Heart right ventricle (tissue), 16 donors: ENCODE measurements at regions not wholly inside any gene's neighbourhood (a gene's known extent, or its start where the extent isn't known, plus 50 kb on each side); places are given as distances from the start of the nearest gene placed in this dataset.
"Not testable (repeated sequence)": the region's sequence is repeated elsewhere in the genome, so short reads cannot be mapped to it uniquely, and the experiment has no call there.

Source experiments
- ATAC-seq, 8 donors: fragments of 200-7000 bp; cut with Tn5 transposase; one replicate each; pipeline ENCODE4 v1.9.1; 2020; ENCODE audit warnings: mild to moderate bottlenecking in 8 of 8, moderate library complexity in 8 of 8, moderate number of reproducible peaks in 1 of 8
- DNase-seq, 2 donors: peaks; one replicate each; pipeline ENCODE4 v3.0.0-alpha.2; 2020
- H3K27ac ChIP-seq, 10 donors: fragments of 200-600 bp; sonication (generic) in 2 of 10; one replicate each; pipeline versions ENCODE4 v1.5.0 to v1.8.0; 2020 to 2022; ENCODE audit warnings: mild to moderate bottlenecking in 3 of 10
- H3K27me3 ChIP-seq, 7 donors: fragments of 200-600 bp; one replicate each; pipeline ENCODE4 v1.8.0; 2021 to 2022; ENCODE audit warnings: mild to moderate bottlenecking in 2 of 7
- H3K36me3 ChIP-seq, 9 donors: fragments of 200-600 bp; sonication (generic) in 1 of 9; one replicate each; pipeline versions ENCODE4 v1.5.0 to v1.8.0; 2020 to 2022; ENCODE audit warnings: mild to moderate bottlenecking in 2 of 9
- H3K4me1 ChIP-seq, 9 donors: fragments of 200-600 bp; sonication (generic) in 1 of 9; one replicate each; pipeline versions ENCODE4 v1.5.0 to v1.8.0; 2020 to 2022; ENCODE audit warnings: mild to moderate bottlenecking in 4 of 9
- H3K4me3 ChIP-seq, 10 donors: fragments of 200-600 bp; sonication (generic) in 2 of 10; one replicate each; pipeline versions ENCODE4 v1.5.0 to v1.8.0; 2020 to 2022; ENCODE audit warnings: mild to moderate bottlenecking in 7 of 10, moderate library complexity in 2 of 10
- H3K9me3 ChIP-seq, 11 donors: fragments of 200-600 bp in 10 of 11; sonication (generic) in 2 of 11; one replicate each; pipeline versions ENCODE4 v1.5.0 to v1.8.0; 2013 to 2022; ENCODE audit warnings: mild to moderate bottlenecking in 2 of 11, control low read depth in 1 of 11, moderate library complexity in 1 of 11
- CTCF ChIP-seq, 9 donors: fragments of 200-600 bp; sonication (generic) in 2 of 9; IDR thresholded peaks; one replicate each; pipeline versions ENCODE4 v1.5.0 to v1.8.0; 2021 to 2022; ENCODE audit warnings: antibody characterized with exemption in 9 of 9, mild to moderate bottlenecking in 5 of 9, moderate library complexity in 1 of 9
- WGBS, 2 donors: extraction: QIAGEN DNeasy Blood & Tissue Kit; methylation state at CpG; one replicate each; pipeline ENCODE4 v1.1.7; 2013; ENCODE audit warnings: inconsistent platforms in 1 of 2; 5-methylcytosine and 5-hydroxymethylcytosine counted together
- intact Hi-C, 10 donors: fragments of 100-400 bp; cut with DNase I; formaldehyde crosslinking; loops; one replicate each; pipeline versions ENCODE4 v1.11.1 to v1.14.2; 2022
- donor health status: Arrhythmogenic right ventricular cardiomyopathy.
- donor health status: ischemic (EF 13 %, LVEDD 7.1; RV severe dilation, severe dysfunction).
- donor health status: healthy with polysubstance abuse.
- donor health status: DM: no; HTN: yes; CAD: no.
- donor health status: DM: no; HTN: no; CAD: no.
- donor health status: ischemic (EF 25% LVEDD 6.9; RV normal size, moderate dysfunction).
- donor health status: ischemic (EF 25% LVEDD 5.7; RV mildly dilated, moderate dysfunction).
- donor health status: healthy.
- donor health status: DM: yes; HTN: yes; CAD: no.
- donor health status: Ischemic cardiomyopathy.
- donor health status: ischemic (EF 35%, LVEDD 5.7; RV mildly dilated, moderate dysfunction).
- donor health status: nonischemic (EF 11% LVEDD 7.7; RV severe dilation, severe dysfunction).
- donor health status: DM: yes; HTN: yes; CAD: no.
- donor health status: PGD.
- donor health status: ischemic (EF 29% LVEDD 5.4; RV normal size, mild dysfunction).
- donor health status: nonischemic (EF 23%, LVEDD 6.1; RV moderate dilation, normal function).

GRCh38 chr12:46627686-46628085 lies 198.1 kb downstream of the SLC38A4 start:
- H3K4me3 ChIP-seq = no peak overlapping the region
- no peak for TF ChIP-seq CTCF (IDR thresholded peaks at IDR 0.05)
- H3K27me3 ChIP-seq = no peaks in the 10 kb centered on the region
- no peak overlapping the region for H3K27ac ChIP-seq
- WGBS, 2 donors = 96 to 99% methylated on average over 3 of the region's 3 CpGs
- intact Hi-C loops = no loop called here
- DNase-seq = no peak
- H3K4me1 ChIP-seq = no peaks in the 10 kb centered on the region
- no peak for ATAC-seq
- peaks cover 0 to 3% (median 0%) of the 10 kb centered on the region in 11 donors for H3K9me3 ChIP-seq
- H3K36me3 ChIP-seq = no peaks in the 10 kb centered on the region

GRCh38 chr12:46619474-46619873 lies 206.3 kb downstream of the SLC38A4 start:
- H3K4me3 ChIP-seq, ATAC-seq, H3K27me3 ChIP-seq, H3K36me3 ChIP-seq, H3K27ac ChIP-seq, intact Hi-C loops, DNase-seq: not testable (repeated sequence)
- 85 to 87% methylated on average over 3 to 4 of the region's 5 CpGs for WGBS, 2 donors
- peaks cover 0 to 22% (median 0%) of the 10 kb centered on the region in 11 donors for H3K9me3 ChIP-seq
- peaks cover 0 to 11% (median 0%) of the 10 kb centered on the region in 9 donors for H3K4me1 ChIP-seq

GRCh38 chr12:46617737-46618136 lies 208.1 kb downstream of the SLC38A4 start:
- Histone ChIP-seq H3K27ac (peak overlapping the region in 5 of 10 donors; percentile 34 to 64 (median 45)), H3K9me3 (peaks cover 0 to 22% (median 0%) of the 10 kb centered on the region in 11 donors), H3K4me1 (peaks cover 0 to 11% (median 0%) of the 10 kb centered on the region in 9 donors)
- intact Hi-C loops, H3K4me3 ChIP-seq, H3K27me3 ChIP-seq, ATAC-seq, DNase-seq, H3K36me3 ChIP-seq: not testable (repeated sequence)
- 86 to 96% methylated on average over 11 of the region's 11 CpGs for WGBS, 2 donors

- Histone ChIP-seq H3K4me3 (no peak overlapping the region), H3K4me1 (peaks cover 0 to 11% (median 0%) of the 10 kb centered on the region in 9 donors), H3K27me3 (no peaks in the 10 kb centered on the region), H3K36me3 (no peaks in the 10 kb centered on the region), H3K9me3 (peaks cover 0 to 19% (median 0%) of the 10 kb centered on the region in 11 donors), H3K27ac (peak overlapping the region in 7 of 10 donors; percentile 22 to 64 (median 45))
- 32 to 39% methylated on average over 4 of the region's 4 CpGs for WGBS, 2 donors
- intact Hi-C loops = no loop called here
- no peak for TF ChIP-seq CTCF (IDR thresholded peaks at IDR 0.05)
- peak; percentile 90 to 100 (median 98) for ATAC-seq
- DNase-seq = peak in 1 of 2 donors; percentile 50
Observed at GRCh38 chr12:46617167-46617566, 208.6 kb downstream of the SLC38A4 start.

GRCh38 chr12:46610754-46611153 lies 215.0 kb downstream of the SLC38A4 start:
- no peak for TF ChIP-seq CTCF (IDR thresholded peaks at IDR 0.05)
- Histone ChIP-seq H3K4me1 (peaks cover 0 to 20% (median 0%) of the 10 kb centered on the region in 9 donors), H3K9me3 (peaks cover 0 to 5% (median 0%) of the 10 kb centered on the region in 11 donors), H3K27ac (no peak overlapping the region), H3K36me3 (no peaks in the 10 kb centered on the region), H3K4me3 (no peak overlapping the region), H3K27me3 (no peaks in the 10 kb centered on the region)
- DNase-seq (no peak), ATAC-seq (no peak)
- intact Hi-C loops = no loop called here
- WGBS, 2 donors = 97 to 98% methylated on average over 3 of the region's 3 CpGs
